Esophagus muscularis mucosa (tissue), 4 donors: ENCODE measurements at regions not wholly inside any gene's neighbourhood (a gene's known extent, or its start where the extent isn't known, plus 50 kb on each side); places are given as distances from the start of the nearest gene placed in this dataset.

ENCODE experiments used
- DNase-seq: peaks from one replicate; pipeline ENCODE4 v3.0.0-alpha.2; 2017; ENCODE audit errors: extremely low spot score
- H3K27ac ChIP-seq, 4 donors: fragments of 200-600 bp; sonication (generic); replicated peaks in 1 of 4; 1 replicate in 3 of 4; 2 replicates in 1 of 4; pipeline ENCODE4 v1.5.1; 2016 to 2019; ENCODE audit warnings: mild to moderate bottlenecking in 1 of 4
- H3K27me3 ChIP-seq, 4 donors: fragments of 200-600 bp; sonication (generic); one replicate each; pipeline versions ENCODE4 v1.5.1 to v1.6.0; 2016 to 2019
- H3K36me3 ChIP-seq, 4 donors: fragments of 200-600 bp; sonication (generic); one replicate each; pipeline ENCODE4 v1.5.1; 2016 to 2019
- H3K4me1 ChIP-seq, 4 donors: fragments of 200-600 bp; sonication (generic); one replicate each; pipeline ENCODE4 v1.5.1; 2016 to 2019
- H3K4me3 ChIP-seq, 4 donors: fragments of 200-600 bp; sonication (generic); 1 replicate in 2 of 4; 2 replicates in 2 of 4; pipeline ENCODE4 v1.5.1; 2016 to 2019; ENCODE audit warnings: mild to moderate bottlenecking in 4 of 4, moderate library complexity in 1 of 4
- H3K9me3 ChIP-seq, 4 donors: fragments of 200-600 bp; sonication (generic); 1 replicate in 3 of 4; 2 replicates in 1 of 4; pipeline ENCODE4 v1.5.1; 2016 to 2019
- EP300 ChIP-seq: sonication (generic); formaldehyde crosslinking; IDR thresholded peaks from one replicate; pipeline ENCODE4 v1.6.1; 2017; ENCODE audit warnings: antibody characterized with exemption
- POLR2A ChIP-seq: fragments of 450-650 bp; IDR thresholded peaks from one replicate; pipeline ENCODE4 v1.6.1; 2017; ENCODE audit warnings: antibody characterized with exemption, moderate library complexity, mild to moderate bottlenecking, low read depth
- POLR2AphosphoS5 ChIP-seq, 2 donors: sonication (generic); formaldehyde crosslinking; IDR thresholded peaks; one replicate each; pipeline ENCODE4 v1.6.1; 2017; ENCODE audit warnings: antibody characterized with exemption in 2 of 2
- WGBS: methylation state at CpG from one replicate; pipeline ENCODE4 v1.1.5; 2018; 5-methylcytosine and 5-hydroxymethylcytosine counted together
- intact Hi-C: fragments of 100-400 bp; cut with DNase I; formaldehyde crosslinking; loops from one replicate; pipeline ENCODE4 v1.15.1; 2023
- TF ChIP-seq, protein P1 (sequence below), 3 experiments: fragments of 200-600 bp in 2 of 3; fragments of 450-650 bp in 1 of 3; sonication (generic) in 2 of 3; IDR thresholded peaks; one replicate each; pipeline ENCODE4 v1.5.1; 2017 to 2019; ENCODE audit warnings: antibody characterized with exemption in 3 of 3, mild to moderate bottlenecking in 2 of 3, moderate library complexity in 1 of 3

DNA sequence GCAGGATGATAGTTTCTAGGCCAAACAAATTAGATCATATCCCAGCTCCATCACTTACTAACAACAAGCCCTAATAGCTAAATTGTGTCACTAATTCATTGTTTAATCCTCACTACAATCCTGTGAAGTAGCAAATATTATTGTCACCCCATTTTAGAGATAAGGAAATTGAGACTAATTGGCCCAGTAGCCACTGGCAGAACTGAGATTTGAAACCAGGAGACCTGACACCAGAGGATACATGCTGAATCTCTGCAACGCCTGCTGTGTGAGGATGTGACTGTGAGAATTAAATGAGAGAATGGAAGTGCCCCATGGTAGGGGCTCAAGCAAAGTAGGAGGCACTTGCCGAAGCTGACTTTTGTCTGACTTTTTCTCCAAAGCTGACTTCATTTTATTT, 124.3 kb upstream of the CITED2 start:
- H3K4me1 ChIP-seq, result no peaks in the 10 kb centered on the region
- DNase-seq, result no peak
- H3K9me3 ChIP-seq, result no peaks in the 10 kb centered on the region
- H3K27me3 ChIP-seq, result no peaks in the 10 kb centered on the region
- intact Hi-C loops, result no loop called here
- TF ChIP-seq POLR2A, result no peak
- TF ChIP-seq, protein P1, sequence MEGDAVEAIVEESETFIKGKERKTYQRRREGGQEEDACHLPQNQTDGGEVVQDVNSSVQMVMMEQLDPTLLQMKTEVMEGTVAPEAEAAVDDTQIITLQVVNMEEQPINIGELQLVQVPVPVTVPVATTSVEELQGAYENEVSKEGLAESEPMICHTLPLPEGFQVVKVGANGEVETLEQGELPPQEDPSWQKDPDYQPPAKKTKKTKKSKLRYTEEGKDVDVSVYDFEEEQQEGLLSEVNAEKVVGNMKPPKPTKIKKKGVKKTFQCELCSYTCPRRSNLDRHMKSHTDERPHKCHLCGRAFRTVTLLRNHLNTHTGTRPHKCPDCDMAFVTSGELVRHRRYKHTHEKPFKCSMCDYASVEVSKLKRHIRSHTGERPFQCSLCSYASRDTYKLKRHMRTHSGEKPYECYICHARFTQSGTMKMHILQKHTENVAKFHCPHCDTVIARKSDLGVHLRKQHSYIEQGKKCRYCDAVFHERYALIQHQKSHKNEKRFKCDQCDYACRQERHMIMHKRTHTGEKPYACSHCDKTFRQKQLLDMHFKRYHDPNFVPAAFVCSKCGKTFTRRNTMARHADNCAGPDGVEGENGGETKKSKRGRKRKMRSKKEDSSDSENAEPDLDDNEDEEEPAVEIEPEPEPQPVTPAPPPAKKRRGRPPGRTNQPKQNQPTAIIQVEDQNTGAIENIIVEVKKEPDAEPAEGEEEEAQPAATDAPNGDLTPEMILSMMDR (IDR thresholded peaks at IDR 0.05), result no peak
- no peak for TF ChIP-seq POLR2AphosphoS5 (IDR thresholded peaks at IDR 0.05)
- no peak for TF ChIP-seq EP300
- WGBS, result 92% methylated on average over 2 of the region's 2 CpGs
- no peak overlapping the region for H3K27ac ChIP-seq
- H3K36me3 ChIP-seq, result no peaks in the 10 kb centered on the region
- no peak overlapping the region for H3K4me3 ChIP-seq

DNA sequence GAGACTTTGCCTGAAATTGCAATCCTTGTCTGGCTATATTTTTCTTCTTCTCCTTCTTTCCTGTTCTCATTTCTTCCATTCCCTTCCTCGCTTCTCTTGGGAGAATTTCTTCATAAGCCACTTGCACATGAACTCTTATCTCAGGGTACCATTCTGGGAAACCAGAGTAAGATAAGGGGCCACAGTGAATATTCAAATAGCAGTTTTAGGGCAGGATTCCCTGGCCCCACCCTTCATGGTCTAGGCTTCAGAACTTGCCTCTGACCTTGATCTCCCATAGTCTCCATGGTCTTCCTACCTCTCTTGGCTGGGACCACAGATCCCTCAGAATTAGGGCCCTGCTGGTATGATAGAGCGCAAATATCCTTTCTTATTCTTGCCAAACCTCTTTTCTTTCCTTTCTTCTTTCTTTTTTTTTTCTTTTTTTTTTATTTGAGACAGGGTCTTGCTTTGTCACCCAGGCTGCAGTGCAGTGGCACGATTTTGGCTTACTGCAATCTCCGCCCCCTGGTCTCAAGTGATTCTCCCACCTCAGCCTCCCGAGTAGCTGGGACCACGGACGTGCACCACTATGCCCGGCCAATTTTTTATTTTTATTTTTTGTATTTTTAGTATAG, 123.0 kb upstream of the CITED2 start:
- no peak for DNase-seq
- 90% methylated on average over 8 of the region's 8 CpGs for WGBS
- Histone ChIP-seq H3K9me3 (no peaks in the 10 kb centered on the region), H3K27me3 (no peaks in the 10 kb centered on the region), H3K4me3 (no peak overlapping the region), H3K27ac (no peak overlapping the region), H3K36me3 (no peaks in the 10 kb centered on the region), H3K4me1 (no peaks in the 10 kb centered on the region)
- intact Hi-C loops, result no loop called here
- TF ChIP-seq POLR2A, result no peak
- no peak for TF ChIP-seq EP300
- TF ChIP-seq POLR2AphosphoS5 (IDR thresholded peaks at IDR 0.05), result no peak

DNA sequence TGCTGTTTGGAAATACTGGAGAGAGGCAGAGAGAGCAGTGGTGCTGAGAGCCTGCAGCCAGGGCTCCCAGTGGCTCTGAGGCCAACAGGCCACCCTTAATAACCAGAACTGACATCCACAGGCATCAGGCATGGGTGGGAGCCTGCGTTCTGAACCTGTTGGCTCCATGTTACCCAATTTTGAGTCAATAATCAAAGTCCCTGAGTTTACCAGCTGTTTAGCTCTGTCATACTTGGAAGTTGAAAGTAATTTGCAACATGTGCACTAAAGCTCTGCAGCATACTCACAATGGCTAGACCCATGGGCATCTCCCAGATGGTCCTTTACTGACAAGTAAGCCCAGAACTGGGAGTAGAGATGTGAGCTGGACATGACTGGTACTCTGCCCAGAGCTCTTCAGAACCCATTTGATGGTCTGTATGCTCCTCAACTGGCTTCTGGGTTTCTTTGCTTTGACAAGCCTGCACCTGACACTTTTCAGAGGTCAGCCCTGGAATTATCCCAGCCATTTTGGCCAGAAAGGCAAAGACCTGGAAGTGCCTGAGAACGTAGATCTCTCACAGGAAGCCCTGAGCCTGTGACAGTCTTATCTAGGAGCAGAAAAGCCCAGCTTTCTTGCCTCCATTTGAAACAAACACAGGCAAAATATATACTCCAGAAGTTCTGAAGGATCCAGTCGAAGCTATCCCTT, 122.4 kb upstream of the CITED2 start:
- WGBS, result 77% methylated on average over 3 of the region's 3 CpGs
- DNase-seq, result no peak
- TF ChIP-seq POLR2AphosphoS5 (IDR thresholded peaks at IDR 0.05) (no peak), EP300 (no peak), POLR2A (no peak)
- TF ChIP-seq, protein P1 (IDR thresholded peaks at IDR 0.05), result no peak

DNA sequence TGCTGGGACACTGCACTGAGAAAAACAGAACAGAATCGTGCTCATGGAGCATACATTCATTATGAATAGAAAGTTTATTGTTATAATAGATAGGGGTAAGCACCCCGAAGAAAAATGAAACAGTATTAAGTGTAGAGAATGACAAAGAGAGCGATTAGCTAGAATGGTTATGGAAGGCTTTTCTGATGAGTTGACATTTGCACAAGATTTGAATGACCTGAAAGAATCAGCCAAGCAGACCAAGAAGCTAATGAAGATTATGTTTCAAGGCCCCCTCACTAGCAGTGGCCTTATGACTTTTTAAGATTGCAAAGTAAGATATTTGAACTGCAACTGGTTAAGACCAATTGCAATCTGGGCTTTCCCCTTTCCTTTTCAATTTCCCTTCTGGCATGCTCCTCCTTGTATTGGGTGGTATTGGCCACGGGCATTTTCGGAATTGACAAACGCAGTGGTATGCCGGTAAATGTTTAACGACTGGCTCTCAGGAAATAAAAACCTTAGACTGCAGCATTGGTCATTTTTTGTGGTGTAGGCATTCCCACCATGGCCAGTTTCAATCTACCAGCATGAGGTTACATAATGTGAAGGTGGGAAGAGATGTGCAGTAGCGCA, 120.0 kb upstream of the CITED2 start:
- WGBS, result 93% methylated on average over 9 of the region's 9 CpGs
- Histone ChIP-seq H3K36me3 (no peaks in the 10 kb centered on the region), H3K4me3 (no peak overlapping the region), H3K4me1 (no peaks in the 10 kb centered on the region), H3K9me3 (no peaks in the 10 kb centered on the region), H3K27me3 (no peaks in the 10 kb centered on the region), H3K27ac (no peak overlapping the region)
- no peak for DNase-seq
- intact Hi-C loops, result no loop called here
- TF ChIP-seq POLR2A (no peak), EP300 (no peak), POLR2AphosphoS5 (IDR thresholded peaks at IDR 0.05) (no peak)
- TF ChIP-seq, protein P1 (IDR thresholded peaks at IDR 0.05), result no peak

More for the DNA sequence above, 122.4 kb upstream of the CITED2 start:
- no peaks in the 10 kb centered on the region for H3K27me3 ChIP-seq
- H3K4me1 ChIP-seq, result no peaks in the 10 kb centered on the region
- H3K4me3 ChIP-seq, result no peak overlapping the region
- no peaks in the 10 kb centered on the region for H3K9me3 ChIP-seq
- no peaks in the 10 kb centered on the region for H3K36me3 ChIP-seq
- H3K27ac ChIP-seq, result no peak overlapping the region
- intact Hi-C loops, result no loop called here

DNA sequence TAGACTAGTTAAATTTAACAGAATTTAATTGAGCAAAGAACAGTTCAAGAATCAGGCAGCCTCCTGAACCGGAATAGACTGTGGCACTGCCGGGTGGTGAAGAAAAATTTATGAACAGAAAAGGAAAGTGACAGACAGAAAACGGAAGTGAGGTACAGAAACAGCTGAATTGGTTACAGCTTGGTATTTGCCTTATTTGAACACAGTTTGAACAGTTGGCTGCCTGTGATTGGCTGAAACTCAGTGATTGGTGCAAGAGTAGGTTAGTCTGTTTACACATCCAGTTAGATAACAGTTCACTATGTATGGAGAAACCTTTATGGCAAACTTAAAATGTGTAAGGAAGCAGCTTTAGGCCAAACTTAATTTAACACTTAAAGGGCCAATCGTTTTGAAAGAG, 116.0 kb upstream of the CITED2 start:
- no peaks in the 10 kb centered on the region for H3K27me3 ChIP-seq
- H3K9me3 ChIP-seq, result no peaks in the 10 kb centered on the region
- TF ChIP-seq POLR2A, result no peak
- no peak for TF ChIP-seq EP300
- TF ChIP-seq, protein P1 (IDR thresholded peaks at IDR 0.05), result no peak
- TF ChIP-seq POLR2AphosphoS5 (IDR thresholded peaks at IDR 0.05), result no peak
- 75% methylated on average over 4 of the region's 4 CpGs for WGBS
- no peak for DNase-seq
- intact Hi-C loops, result no loop called here
- no peaks in the 10 kb centered on the region for H3K36me3 ChIP-seq
- H3K4me3 ChIP-seq, result no peak overlapping the region
- peaks cover 0 to 17% (median 15%) of the 10 kb centered on the region in 4 donors for H3K4me1 ChIP-seq
- no peak overlapping the region for H3K27ac ChIP-seq
